H1 (cell line): ENCODE measurements at regions not wholly inside any gene's neighbourhood (a gene's known extent, or its start where the extent isn't known, plus 50 kb on each side); places are given as distances from the start of the nearest gene placed in this dataset.

Experiments
- CTCF ChIA-PET: fragments of 300-600 bp; sonication (Branson Sonifier 250); formaldehyde crosslinking; loops from one replicate; lab custom pipeline; 2021; ENCODE audit not compliant: partially characterized antibody; lab: Charles Lee
- POLR2A ChIA-PET: fragments of 300-600 bp; sonication (Branson Sonifier 250); formaldehyde crosslinking; loops from one replicate; lab custom pipeline; 2021; ENCODE audit warnings: inconsistent platforms; ENCODE audit not compliant: partially characterized antibody; lab: Charles Lee
- DNase-seq, 2 experiments: peaks; one replicate each; pipeline versions ENCODE4 v3.0.0 to v3.0.0-alpha.2; 2010 to 2022; ENCODE audit warnings: low spot score in 2 of 2, low read depth in 1 of 2, mixed read lengths in 1 of 2
- FAIRE-seq: peaks from 2 replicates; lab custom pipeline; 2011; peaks lifted over from hg19 to GRCh38; lab: Jason Lieb, UNC
- H2AFZ ChIP-seq: 2 replicates; pipeline ENCODE4 v1.8.1; 2012; ENCODE audit warnings: low read length, inconsistent platforms
- H2AK5ac ChIP-seq: 2 replicates; pipeline ENCODE4 v1.6.1; 2013; ENCODE audit warnings: low read depth, low read length
- H2BK120ac ChIP-seq: replicated peaks from 2 replicates; pipeline ENCODE3; 2013; ENCODE audit warnings: low read depth, low read length, inconsistent platforms
- H2BK12ac ChIP-seq: 2 replicates; pipeline ENCODE4 v1.6.1; 2013; ENCODE audit warnings: low read depth, low read length
- H2BK15ac ChIP-seq: 2 replicates; pipeline ENCODE4 v1.6.1; 2013; ENCODE audit warnings: low read length
- H2BK20ac ChIP-seq: 2 replicates; pipeline ENCODE4 v1.6.1; 2013; ENCODE audit warnings: low read length
- H2BK5ac ChIP-seq: 2 replicates; pipeline ENCODE4 v1.6.1; 2013; ENCODE audit warnings: low read depth, low read length
- H3K14ac ChIP-seq: 2 replicates; pipeline ENCODE4 v1.6.1; 2013; ENCODE audit warnings: inconsistent platforms; ENCODE audit not compliant: insufficient read length
- H3K18ac ChIP-seq: 2 replicates; pipeline ENCODE4 v1.6.1; 2013; ENCODE audit warnings: low read length; ENCODE audit errors: extremely low read depth
- H3K23ac ChIP-seq: 2 replicates; pipeline ENCODE4 v1.6.1; 2013; ENCODE audit warnings: inconsistent platforms; ENCODE audit not compliant: insufficient read length
- H3K23me2 ChIP-seq: 2 replicates; pipeline ENCODE4 v1.6.1; 2013; ENCODE audit warnings: low read depth, low read length
- H3K27ac ChIP-seq: 2 replicates; pipeline ENCODE4 v1.6.1; 2011; ENCODE audit warnings: low read depth, low read length, inconsistent platforms
- H3K27me3 ChIP-seq, 4 experiments: replicated peaks in 1 of 4; 1 replicate in 1 of 4; 2 replicates in 3 of 4; pipeline versions ENCODE4 v1.6.1 to v1.8.1; 2011 to 2013; ENCODE audit warnings: low read length in 3 of 4, mild to moderate bottlenecking in 3 of 4, inconsistent platforms in 2 of 4, mixed read lengths in 2 of 4, moderate library complexity in 1 of 4; ENCODE audit not compliant: control insufficient read depth in 3 of 4, insufficient read depth in 3 of 4; ENCODE audit errors: extremely low read depth in 1 of 4
- H3K36me3 ChIP-seq, 4 experiments: 2 replicates each; pipeline versions ENCODE4 v1.6.1 to v1.8.1; 2011 to 2013; ENCODE audit warnings: mild to moderate bottlenecking in 4 of 4, low read length in 3 of 4, moderate library complexity in 2 of 4, control low read depth in 1 of 4, inconsistent platforms in 1 of 4; ENCODE audit not compliant: insufficient read depth in 4 of 4, control insufficient read depth in 2 of 4
- H3K4ac ChIP-seq: replicated peaks from 2 replicates; pipeline ENCODE3; 2013; ENCODE audit warnings: low read length, low read depth, mixed read lengths, inconsistent platforms; ENCODE audit not compliant: insufficient read length
- H3K4me1 ChIP-seq, 4 experiments: replicated peaks in 1 of 4; 1 replicate in 1 of 4; 2 replicates in 3 of 4; pipeline versions ENCODE4 v1.6.1 to v1.8.1; 2011 to 2013; ENCODE audit warnings: low read length in 3 of 4, inconsistent platforms in 2 of 4, mixed read lengths in 1 of 4; ENCODE audit not compliant: insufficient read depth in 4 of 4, control insufficient read depth in 3 of 4
- H3K4me2 ChIP-seq, 2 experiments: 2 replicates each; pipeline versions ENCODE4 v1.6.1 to v1.8.1; 2011 to 2013; ENCODE audit warnings: low read depth in 2 of 2, low read length in 2 of 2, control low read depth in 1 of 2, inconsistent platforms in 1 of 2, mild to moderate bottlenecking in 1 of 2; ENCODE audit not compliant: insufficient read depth in 1 of 2
- H3K4me3 ChIP-seq, 4 experiments: fragments of 200-600, 300-600 bp in 1 of 4; sonication (generic), shearing (Covaris generic), sonication (Bioruptor Twin) in 1 of 4; 2 replicates each; pipeline versions ENCODE4 v1.5.1 to v1.8.1; 2011 to 2016; ENCODE audit warnings: low read length in 4 of 4, low read depth in 3 of 4, control low read depth in 2 of 4, inconsistent platforms in 2 of 4, mild to moderate bottlenecking in 2 of 4, mixed read lengths in 1 of 4, moderate library complexity in 1 of 4; ENCODE audit not compliant: insufficient read depth in 2 of 4; ENCODE audit errors: extremely low read depth in 1 of 4
- H3K56ac ChIP-seq: replicated peaks from 2 replicates; pipeline ENCODE3; 2013; ENCODE audit warnings: low read depth, mild to moderate bottlenecking, mixed read lengths, low read length, inconsistent platforms; ENCODE audit not compliant: insufficient read length
- H3K79me1 ChIP-seq: 2 replicates; pipeline ENCODE4 v1.6.1; 2013; ENCODE audit warnings: low read depth, low read length, control low read depth
- H3K79me2 ChIP-seq, 2 experiments: 2 replicates each; pipeline versions ENCODE4 v1.6.1 to v1.8.1; 2012 to 2013; ENCODE audit warnings: low read length in 2 of 2, mild to moderate bottlenecking in 2 of 2, inconsistent platforms in 1 of 2; ENCODE audit not compliant: insufficient read depth in 2 of 2, control insufficient read depth in 1 of 2
- H3K9ac ChIP-seq, 4 experiments: replicated peaks in 1 of 4; 1 replicate in 1 of 4; 2 replicates in 3 of 4; pipeline versions ENCODE4 v1.6.1 to v1.8.1; 2011 to 2013; ENCODE audit warnings: low read depth in 3 of 4, low read length in 3 of 4, control low read depth in 2 of 4, mild to moderate bottlenecking in 2 of 4, moderate library complexity in 2 of 4, inconsistent platforms in 1 of 4; ENCODE audit errors: extremely low read depth in 1 of 4
- H3K9me3 ChIP-seq, 2 experiments: 2 replicates each; pipeline versions ENCODE4 v1.6.1 to v1.8.1; 2012 to 2013; ENCODE audit warnings: mild to moderate bottlenecking in 2 of 2, moderate library complexity in 2 of 2, control low read depth in 1 of 2, inconsistent platforms in 1 of 2, low read depth in 1 of 2, low read length in 1 of 2, mixed read lengths in 1 of 2; ENCODE audit not compliant: insufficient read depth in 2 of 2
- H4K20me1 ChIP-seq, 2 experiments: replicated peaks in 1 of 2; 2 replicates each; pipeline versions ENCODE3 to v1.8.1; 2011 to 2013; ENCODE audit warnings: inconsistent platforms in 2 of 2, low read length in 2 of 2, mild to moderate bottlenecking in 1 of 2; ENCODE audit not compliant: insufficient read depth in 2 of 2, control insufficient read depth in 1 of 2
- H4K5ac ChIP-seq: 2 replicates; pipeline ENCODE4 v1.6.1; 2013; ENCODE audit warnings: low read length, low read depth, mixed read lengths, inconsistent platforms; ENCODE audit not compliant: insufficient read length
- H4K8ac ChIP-seq: 2 replicates; pipeline ENCODE4 v1.8.0; 2013; ENCODE audit warnings: mild to moderate bottlenecking, moderate library complexity, low read length, inconsistent platforms; ENCODE audit not compliant: insufficient read depth; ENCODE audit errors: extremely low read depth
- H4K91ac ChIP-seq: replicated peaks from 2 replicates; pipeline ENCODE3; 2013; ENCODE audit warnings: low read length, mixed read lengths, inconsistent platforms; ENCODE audit not compliant: insufficient read length
- GTF2F1 ChIP-seq: IDR thresholded peaks from 2 replicates; pipeline ENCODE4 v1.6.1; 2012; ENCODE audit warnings: low read depth, low read length, improper control_type of control experiment, borderline replicate concordance
- SIRT6 ChIP-seq: IDR thresholded peaks from one replicate; pipeline ENCODE4 v1.7.1; 2012; ENCODE audit warnings: low read length, inconsistent platforms
- WGBS, 2 experiments: shearing (Covaris generic) in 1 of 2; methylation state at CpG; one replicate each; pipeline versions ENCODE4 v1.1.6 to v1.1.7; 2013 to 2015; ENCODE audit warnings: low lambda C conversion rate in 2 of 2, mixed read lengths in 2 of 2, inconsistent platforms in 1 of 2, low coverage in 1 of 2, missing lambda C conversion rate in 1 of 2; ENCODE audit not compliant: insufficient replicate concordance in 2 of 2, insufficient coverage in 1 of 2, insufficient read length in 1 of 2; ENCODE audit errors: extremely low coverage in 1 of 2, missing lambda C conversion rate in 1 of 2; 5-methylcytosine and 5-hydroxymethylcytosine counted together

DNA sequence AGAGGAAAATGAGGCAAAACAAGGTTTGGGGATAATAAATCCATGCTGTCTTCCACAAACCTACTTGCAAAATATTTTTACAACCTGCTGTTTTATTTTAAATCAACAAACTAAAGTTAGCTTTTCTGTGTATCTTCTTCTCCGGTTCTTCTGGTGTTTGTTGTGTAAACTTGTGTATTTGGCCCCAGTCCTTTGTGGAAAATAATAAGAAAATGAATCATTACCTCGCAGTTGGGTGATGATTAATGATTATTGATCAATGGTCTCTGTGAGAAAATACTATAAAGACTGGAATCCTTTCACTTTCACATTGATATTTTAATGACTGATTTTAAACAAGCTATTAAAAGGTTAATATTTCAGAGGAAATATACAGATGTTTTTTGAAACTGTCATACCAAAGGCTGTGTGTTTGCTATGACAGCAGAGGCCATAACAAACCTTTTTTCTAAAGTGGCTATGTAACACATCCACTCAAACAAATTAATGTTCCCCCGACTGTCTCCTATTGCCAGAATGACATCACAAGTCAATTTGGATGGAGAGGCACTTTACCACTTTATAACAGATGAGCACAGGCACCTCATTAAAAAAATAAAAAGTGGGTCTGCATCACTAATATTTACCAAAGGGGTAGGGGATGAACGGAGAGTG, 152.5 kb downstream of the MEX3B start:
- Histone ChIP-seq H3K4me3 (no peak overlapping the region), H3K9ac (no peak overlapping the region), H2BK5ac (no peak overlapping the region), H3K27ac (no peak overlapping the region), H3K56ac (no peak overlapping the region), H3K4ac (no peak overlapping the region), H3K27me3 (no peaks in the 10 kb centered on the region), H4K8ac (no peak overlapping the region), H3K4me2 (no peak overlapping the region), H3K79me2 (no peaks in the 10 kb centered on the region), H4K91ac (no peak overlapping the region), H2AFZ (no peak overlapping the region), H3K36me3 (no peaks in the 10 kb centered on the region), H2BK15ac (no peak overlapping the region), H3K14ac (no peak overlapping the region), H2BK20ac (no peak overlapping the region), H2BK120ac (no peak overlapping the region), H3K79me1 (no peaks in the 10 kb centered on the region), H3K4me1 (no peaks in the 10 kb centered on the region), H2BK12ac (no peak overlapping the region), H4K5ac (no peak overlapping the region), H2AK5ac (no peak overlapping the region), H3K23ac (no peak overlapping the region), H4K20me1 (no peaks in the 10 kb centered on the region), H3K18ac (no peak overlapping the region), H3K23me2 (no peaks in the 10 kb centered on the region), H3K9me3 (no peaks in the 10 kb centered on the region)
- DNase-seq = no peak
- TF ChIP-seq GTF2F1 (no peak), SIRT6 (no peak)
- WGBS, 2 experiments = 86% methylated on average over 4 of the region's 4 CpGs; no CpG with 5 or more reads in 1 of the 2 experiments
- ChIA-PET POLR2A (no interaction called here), CTCF (interaction anchor here (3.3 kb wide), 1 partner anchor 80 kb away, joined by 12 read pairs; no protein-coding TSS in a partner anchor)
- no peak for FAIRE-seq
